COLO829 (cell line): ENCODE measurements at regions not wholly inside any gene's neighbourhood (a gene's known extent, or its start where the extent isn't known, plus 50 kb on each side); places are given as distances from the start of the nearest gene placed in this dataset.
"Not testable (repeated sequence)": the region's sequence is repeated elsewhere in the genome, so short reads cannot be mapped to it uniquely, and the experiment has no call there.

Source experiments
- DNase-seq: peaks from one replicate; pipeline ENCODE4 v3.0.0; 2012; ENCODE audit warnings: low spot score

DNA sequence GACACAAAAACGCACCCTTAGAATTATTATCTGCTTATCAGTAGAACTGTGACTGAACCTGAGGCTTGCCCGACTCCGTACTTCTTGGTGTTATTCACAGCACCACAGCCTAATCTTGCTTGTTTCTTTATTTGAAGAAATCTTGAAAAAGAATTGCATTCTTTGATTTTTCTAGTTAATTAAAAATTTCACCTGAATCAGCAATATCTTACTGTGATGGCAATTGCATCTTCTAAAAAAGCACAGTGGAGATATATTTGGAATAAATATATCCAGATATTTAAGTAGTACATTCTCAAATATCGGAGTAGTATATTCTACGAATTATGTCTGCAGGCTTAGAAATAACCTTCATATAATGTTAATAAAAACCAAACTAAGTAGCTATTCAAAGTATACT, 90.1 kb upstream of the LYSMD4 start:
- no peak for DNase-seq

DNA sequence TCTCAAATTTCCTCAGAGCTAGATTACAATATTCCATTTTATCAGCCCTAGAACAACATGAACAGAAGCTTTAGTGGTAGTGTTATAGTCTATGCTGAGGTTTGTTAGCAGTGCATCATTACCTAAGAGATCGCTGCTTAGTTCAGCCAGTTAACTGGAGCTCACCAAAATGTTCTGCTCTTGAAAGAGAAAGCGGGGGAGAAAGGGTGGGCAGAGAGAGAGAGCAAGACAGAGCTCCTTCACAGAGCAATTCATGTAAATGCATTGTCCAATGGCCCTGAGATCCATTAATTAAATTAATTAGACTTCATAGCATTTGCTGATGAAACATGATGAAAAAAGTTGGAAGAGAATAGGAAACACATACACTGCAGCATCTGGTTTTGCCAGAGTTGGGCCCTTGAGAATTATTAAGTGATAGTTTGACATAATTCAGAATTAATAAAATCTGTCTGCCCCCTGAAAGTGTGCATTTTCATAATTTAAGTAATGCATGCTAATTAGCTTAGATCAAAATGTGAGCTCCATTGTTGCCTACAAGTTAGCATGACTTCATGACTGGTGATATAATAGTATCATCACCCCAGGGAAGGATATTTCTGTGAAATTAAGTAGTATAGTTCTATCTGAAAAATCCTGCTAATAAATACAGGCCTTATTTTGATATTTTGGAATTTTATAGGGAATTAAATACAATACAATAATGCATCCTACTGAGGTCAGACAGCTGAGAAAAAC, 86.9 kb upstream of the LYSMD4 start:
- no peak for DNase-seq

DNA sequence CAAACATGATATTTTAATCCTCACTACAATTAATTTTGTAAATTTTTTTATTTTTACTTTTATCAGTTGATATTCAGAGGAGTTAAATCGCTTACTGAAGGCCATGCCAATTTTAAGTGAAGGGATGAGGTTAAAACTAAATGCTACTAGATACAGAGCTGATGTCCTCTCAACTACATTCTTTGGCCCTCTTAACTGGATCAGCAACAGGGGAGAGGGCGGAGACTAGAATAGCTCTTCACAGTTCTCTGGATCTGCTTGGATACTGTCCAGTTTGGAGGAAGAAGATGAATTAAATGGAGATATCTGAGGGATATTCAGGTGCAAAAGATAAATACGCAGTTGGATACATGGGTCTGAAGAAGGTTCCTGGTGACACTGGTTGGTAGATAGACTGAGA, 85.6 kb upstream of the LYSMD4 start:
- no peak for DNase-seq

DNA sequence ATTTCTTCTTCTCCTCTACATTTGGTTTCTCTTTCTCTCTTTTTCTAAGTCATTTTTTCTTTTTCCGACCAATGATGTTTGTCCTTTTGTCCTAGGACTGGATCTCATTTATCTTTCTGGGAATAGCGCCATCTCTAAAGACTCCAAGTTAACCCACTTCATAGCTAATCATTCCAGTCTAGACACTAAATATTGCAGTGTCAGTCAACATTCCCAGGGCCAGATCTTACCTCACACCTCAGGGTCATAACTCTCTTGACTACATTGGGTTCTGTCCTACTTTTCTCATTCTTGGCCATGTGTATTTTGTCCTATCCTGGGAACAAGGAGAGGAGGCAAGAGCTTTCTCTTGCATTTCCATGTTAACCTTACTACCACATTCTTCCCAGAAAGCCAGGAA, 83.6 kb upstream of the LYSMD4 start:
- DNase-seq = not testable (repeated sequence)

DNA sequence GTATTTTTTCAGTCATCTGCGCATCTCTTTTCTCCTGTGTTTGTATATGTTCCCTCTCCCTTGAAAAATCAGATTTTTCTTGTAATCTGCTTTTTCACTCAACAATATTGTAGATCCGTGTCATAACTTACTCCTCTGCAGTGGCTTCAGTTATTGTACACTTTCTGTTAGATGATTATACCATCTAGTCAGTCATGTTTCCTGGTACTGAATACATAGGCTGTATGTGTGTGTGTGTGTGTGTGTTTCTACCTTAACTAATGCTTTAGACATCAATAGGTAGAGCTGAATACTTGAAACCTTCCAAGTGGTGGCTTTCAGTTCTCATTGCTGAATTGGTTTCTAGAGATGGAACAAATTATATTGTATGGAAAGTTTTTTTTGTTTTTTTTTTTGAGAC, 77.4 kb upstream of the LYSMD4 start:
- DNase-seq = not testable (repeated sequence)

DNA sequence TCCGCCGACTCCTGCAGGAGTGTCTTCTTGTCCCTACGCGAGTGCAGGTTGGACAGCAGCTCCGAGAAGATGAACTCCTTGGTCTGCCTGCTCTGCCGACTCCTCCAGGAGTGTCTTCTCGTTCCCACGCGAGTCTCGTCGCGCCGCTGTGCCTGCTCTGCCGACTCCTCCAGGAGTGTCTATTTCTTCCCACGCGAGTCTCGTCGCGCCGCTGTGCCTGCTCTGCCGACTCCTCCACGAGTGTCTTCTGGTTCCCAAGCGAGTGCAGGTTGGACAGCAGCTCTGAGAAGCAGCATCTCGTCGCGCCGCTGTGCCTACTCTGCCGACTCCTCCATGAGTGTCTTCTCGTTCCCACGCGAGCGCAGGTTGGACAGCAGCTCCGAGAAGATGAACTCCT, 66.6 kb upstream of the LYSMD4 start:
- DNase-seq = not testable (repeated sequence)

DNA sequence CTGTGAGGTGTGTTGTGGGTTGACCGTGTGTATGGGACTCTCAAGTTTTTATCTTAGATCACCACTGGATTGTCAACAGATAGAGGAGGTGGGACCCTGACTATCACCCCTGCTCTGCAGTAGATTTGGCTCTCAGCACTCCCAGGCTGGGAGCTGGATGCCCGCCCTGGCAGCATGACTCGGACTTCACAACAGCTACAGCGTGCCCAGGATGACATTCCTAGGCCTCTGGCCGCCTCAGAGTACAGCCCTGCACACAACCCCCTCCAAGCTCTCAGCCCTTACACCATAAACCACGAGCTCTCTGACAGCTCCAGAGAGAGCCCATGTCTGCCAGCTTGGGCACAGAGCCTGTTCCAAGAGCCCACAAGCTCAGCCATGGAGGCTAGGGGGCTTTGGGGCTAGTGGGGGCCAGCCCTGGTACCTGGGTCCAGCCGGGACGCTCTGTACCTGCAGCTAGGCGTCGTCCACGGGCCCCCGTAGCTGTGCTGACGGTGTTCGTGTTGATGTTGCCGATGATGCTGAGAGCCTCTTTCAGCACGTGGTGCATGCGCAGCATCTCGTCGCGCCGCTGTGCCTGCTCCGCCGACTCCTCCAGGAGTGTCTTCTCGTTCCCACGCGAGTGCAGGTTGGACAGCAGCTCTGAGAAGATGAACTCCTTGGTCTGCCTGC, 66.1 kb upstream of the LYSMD4 start:
- DNase-seq = not testable (repeated sequence)

DNA sequence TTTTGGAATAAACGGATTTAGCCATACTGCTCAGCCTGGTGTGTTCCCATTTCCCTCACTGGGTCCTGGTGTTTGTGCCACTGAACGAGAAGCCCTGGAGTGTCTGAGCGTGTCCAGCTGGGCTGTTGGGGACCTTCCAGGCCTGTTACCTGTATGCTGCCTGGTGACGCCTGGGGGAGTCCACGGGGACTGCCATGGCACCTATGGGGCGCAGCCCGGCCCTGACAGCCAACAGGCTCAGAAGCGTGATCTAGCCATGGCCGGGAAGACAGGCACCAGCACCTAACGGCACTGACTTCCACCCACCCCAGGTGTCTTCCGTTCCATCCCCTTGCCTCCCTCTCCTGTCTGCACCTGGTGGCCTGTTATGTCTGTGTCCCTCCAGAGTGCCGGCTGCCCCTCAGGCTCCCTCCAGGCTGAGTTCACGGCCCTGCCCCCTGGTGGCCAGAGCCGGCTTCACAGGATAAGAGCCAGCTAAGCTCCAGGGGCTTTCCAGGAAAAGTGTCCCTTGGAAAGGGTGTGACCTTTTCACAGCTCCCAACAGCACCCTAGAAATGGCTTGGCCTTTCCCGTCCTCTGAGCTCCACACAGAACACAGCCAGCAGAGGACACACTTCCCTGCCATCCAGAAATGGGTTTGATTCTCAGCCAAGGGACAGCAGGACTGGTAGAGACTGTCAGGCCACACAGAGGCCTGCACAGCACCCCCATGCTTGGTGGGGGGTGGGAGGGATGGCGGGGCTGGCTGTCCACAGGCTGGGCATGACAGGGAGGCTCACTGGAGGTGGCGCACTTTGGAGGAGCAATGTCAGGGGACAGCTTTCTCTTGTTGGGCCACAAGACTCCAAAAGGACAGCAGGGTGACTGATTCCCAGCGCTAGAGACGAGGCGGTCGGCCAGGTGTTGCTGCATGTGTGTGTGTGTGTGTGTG, 64.0 kb upstream of the LYSMD4 start:
- not testable (repeated sequence) for DNase-seq

DNA sequence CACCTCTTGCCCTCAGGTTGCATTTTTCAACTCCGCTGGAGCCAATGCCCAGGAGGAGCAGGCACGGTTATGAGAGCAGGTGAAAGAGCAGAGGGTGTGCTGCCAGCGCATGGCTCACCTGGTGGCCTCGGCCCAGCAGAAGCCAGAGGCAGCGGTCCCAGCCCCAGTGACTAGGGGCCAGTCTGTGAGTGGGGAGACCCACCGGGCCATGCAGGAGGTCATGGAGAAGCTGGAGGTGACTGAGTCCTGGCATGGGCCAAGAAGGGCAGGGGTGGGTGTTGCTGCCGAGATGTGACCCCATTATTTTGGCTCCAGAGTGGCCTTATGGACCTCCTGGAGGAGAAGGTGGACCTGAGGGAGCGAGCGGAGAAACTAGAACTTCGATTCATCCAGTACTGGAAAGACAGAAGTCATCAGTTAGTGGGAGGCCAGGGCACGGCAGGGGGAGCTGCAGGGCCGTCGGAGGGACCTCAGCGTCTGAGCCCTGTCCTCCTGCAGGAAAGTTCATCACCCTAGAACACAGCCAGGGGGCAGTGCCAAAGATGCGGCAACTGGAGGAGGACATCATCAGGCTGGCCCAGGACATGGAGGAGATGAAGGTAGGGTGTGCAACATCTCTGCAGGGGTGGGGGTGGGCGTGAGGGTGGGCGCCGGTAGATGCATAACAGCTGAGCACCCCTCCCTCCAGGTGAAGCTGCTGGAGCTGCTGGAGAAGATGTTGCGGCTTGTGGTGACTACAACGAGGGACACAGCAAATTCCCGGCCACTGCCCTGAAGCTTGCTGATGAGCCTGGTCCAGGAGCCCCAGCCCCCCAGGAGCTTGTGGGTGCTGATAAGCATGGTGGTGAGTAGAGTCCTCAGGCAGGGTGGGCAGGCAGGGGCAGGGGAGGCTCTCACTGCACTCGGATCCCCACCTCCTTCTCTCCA, 58.9 kb upstream of the LYSMD4 start:
- not testable (repeated sequence) for DNase-seq

DNA sequence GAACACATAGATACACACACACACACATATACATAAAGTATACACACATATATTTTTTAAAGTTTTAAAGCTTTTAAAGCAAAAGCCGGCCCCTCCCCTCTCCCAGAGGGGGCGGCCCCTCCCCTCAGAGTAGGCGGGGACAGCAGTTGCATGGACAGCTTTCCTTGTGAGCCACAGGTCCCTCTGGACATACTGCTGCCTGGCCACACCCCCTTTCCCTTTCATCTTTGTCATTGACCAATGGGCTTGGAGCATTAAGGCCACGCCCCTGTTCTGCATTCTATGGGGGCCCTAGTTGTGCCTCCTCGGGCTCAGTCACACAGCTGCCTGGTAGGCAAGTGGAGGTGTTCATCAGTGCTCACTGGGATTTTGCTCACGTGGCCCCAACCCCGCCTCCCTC, 57.5 kb upstream of the LYSMD4 start:
- DNase-seq = peak; percentile 2

DNA sequence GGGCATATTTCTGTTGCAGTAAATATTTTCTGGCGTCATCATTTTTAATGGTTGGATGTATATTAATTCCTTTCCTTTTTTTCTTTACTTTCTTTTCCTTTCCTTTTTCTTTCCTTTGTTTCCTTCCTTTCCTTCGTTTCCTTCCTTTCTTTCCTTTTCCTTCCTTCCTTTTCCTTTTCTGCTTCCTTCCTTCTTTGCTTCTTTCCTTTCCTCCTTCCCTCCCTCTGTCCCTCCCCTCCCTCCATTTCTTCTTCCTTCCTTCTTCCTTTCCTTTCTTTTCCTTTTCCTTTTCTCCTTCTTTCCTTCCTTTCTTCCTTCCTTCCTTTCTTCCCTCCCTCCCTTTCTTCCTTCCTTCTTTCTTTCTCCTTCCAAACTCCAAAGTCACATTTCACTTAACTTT, 54.9 kb upstream of the LYSMD4 start:
- no peak for DNase-seq

DNA sequence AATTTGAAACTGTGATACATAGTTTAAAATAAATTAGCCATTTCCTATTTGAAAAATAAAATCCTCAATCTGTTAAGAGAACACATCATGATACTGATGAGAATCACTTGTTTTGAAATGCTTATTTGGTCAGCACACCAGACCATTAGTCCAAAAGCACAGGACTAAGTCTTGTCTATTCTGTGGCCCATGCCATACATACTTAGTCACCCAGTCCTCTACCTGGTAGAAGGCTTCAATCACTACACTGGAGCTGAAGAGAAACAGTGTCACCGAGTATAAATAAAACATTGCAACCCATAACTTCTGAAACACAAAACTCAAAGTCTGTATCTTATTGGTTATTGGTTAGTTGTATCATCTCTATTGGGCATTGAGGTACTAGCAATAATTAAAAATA, 51.6 kb upstream of the LYSMD4 start:
- DNase-seq = not testable (repeated sequence)

DNA sequence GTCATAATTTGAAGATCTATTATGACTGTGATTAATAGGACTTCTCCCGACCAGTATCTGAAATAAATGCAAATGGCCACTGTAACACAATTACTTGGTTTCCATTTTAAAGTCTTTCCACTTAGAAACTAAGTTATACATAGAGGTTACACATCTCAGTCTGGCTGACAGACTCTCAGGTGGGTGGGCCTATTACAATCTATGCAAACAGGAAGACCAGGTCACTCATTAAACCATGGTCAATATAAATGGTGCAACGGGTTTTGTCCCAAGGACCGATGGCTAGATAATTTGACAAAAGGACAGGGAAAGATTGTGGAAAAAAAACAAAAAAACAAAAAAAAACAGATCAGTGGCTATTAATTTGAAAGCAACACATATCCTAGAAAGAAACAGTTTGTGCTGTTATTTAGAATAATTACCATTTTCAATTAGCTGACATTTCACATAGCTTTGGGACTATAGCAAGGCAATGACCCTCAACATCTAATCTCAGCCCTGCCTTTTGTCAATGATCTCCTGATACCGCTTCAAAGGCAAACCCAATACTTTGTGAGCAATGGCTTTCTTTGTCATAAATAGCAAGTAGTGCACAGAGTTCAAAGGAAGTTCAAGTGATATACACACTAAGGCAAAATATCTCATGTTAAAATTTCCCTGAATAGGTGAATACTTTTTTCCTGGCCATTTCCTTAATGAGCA, 50.8 kb upstream of the LYSMD4 start:
- not testable (repeated sequence) for DNase-seq
